ENCODE measurements at regions not wholly inside any gene's neighbourhood (a gene's known extent, or its start where the extent isn't known, plus 50 kb on each side); places are given as distances from the start of the nearest gene placed in this dataset.
"Not testable (repeated sequence)": the region's sequence is repeated elsewhere in the genome, so short reads cannot be mapped to it uniquely, and the experiment has no call there.

DNA sequence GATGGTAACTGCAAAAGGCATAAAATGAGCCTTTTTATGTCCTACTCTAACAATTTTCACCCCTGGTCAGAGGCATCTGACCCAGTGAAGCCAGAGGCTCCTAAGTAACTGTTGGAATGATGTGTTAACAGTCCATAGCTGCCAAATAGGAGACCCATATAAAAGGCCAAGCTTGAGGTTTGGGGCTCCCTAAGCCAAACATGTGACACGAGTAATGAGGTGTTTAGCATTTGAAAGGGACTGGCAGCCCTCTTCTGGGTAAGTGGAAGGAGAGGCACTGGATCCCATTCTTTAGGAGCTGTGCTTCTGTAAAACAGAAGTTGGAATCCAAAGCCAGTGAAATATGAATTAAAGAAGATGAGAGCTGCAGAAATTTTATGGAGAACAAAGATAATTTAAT is 100.6 kb upstream of the PNPLA4 start:
- DNase-seq (ENCODE audit: low read depth, low spot score) = no peak

DNA sequence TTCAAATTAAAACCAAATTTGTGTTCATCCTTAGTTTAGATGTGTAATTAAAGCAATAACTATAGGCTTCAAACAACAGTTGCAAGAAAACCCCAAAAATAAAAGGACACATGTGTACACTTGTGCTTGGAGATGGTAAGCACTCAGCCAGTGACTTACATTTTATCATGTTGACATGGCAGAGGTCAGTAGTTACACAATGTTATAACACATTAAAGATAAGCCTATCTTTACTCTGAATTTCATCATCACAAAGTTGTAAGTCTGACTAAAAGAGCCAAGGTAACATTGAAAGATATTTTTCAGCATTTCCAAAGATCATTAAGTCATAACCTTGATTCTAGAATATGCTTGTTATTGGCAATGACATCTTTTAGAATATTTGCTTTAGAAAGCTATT is 98.5 kb upstream of the PNPLA4 start:
- DNase-seq (ENCODE audit: low read depth, low spot score) = no peak

DNA sequence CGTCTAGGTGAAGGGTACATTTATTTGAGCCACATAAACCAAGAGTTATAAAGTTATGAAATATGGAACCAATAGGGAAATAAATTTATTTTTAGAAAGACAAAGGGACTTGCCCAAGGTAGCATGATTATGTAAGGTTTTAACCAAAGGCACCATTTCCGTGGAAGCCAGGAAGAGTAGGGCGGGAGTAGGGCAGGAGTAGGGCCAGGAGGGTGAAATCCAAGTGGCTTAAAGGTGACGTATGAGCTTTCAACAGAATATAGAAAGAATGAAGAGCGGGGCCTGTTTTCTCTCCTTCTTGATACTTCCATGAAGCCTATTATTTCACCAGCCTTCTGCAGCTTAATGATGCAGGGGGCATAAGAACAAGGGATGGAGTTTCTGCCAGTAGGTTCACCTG is 91.7 kb upstream of the PNPLA4 start:
- no peak for DNase-seq (ENCODE audit: low read depth, low spot score)

DNA sequence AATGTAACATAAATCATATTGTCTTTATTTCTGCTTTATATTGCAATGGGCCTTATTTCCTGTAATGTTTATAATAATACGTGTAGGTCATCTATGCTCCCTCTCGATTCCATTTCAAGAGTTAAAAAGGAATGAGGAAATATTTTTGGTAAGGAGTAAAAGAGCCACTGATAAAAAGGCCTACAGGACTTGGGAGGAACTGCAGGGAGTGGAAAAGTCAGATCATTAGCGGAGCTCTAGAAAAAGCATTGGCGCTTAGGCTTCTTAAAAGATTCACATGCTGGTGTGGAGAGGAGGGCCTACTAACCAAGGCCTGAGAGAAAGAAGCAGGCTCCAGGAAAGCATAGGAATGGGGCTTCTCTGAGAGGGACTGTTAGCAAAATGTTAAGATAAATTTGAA is 82.9 kb upstream of the PNPLA4 start:
- DNase-seq (ENCODE audit: low read depth, low spot score) = peak; percentile 18

DNA sequence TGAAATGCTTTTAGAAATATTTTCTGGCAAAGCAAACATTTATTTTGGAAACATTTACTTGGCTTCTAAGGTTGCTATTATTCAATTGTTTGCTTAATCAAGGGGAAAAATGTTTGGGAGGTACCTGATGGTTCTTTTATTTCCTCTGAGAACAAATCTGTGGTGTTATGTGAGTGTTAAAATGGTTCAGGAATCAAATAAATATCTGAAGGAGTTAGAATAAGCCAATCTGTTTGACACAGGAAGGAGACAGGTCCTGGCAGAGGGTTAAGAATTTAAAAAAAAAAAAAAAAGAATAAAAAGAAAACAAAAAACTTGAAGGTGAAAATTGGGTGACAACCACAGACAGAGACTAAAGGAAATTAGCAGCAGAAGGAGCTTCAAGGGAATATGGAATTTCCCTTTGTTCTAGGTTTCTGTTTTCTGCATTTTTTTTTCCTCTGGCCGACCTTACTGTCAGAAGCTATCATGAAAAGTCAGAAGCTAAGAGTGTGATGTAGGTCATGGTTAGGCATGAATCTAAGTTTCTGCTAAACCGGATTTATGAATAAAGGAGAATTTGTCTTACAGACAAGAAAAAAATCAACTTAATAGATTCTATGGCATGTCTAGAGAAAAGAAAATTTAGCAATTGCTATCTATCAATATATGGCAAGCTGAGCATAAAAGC is 78.6 kb upstream of the PNPLA4 start:
- DNase-seq (ENCODE audit: low read depth, low spot score) = no peak

DNA sequence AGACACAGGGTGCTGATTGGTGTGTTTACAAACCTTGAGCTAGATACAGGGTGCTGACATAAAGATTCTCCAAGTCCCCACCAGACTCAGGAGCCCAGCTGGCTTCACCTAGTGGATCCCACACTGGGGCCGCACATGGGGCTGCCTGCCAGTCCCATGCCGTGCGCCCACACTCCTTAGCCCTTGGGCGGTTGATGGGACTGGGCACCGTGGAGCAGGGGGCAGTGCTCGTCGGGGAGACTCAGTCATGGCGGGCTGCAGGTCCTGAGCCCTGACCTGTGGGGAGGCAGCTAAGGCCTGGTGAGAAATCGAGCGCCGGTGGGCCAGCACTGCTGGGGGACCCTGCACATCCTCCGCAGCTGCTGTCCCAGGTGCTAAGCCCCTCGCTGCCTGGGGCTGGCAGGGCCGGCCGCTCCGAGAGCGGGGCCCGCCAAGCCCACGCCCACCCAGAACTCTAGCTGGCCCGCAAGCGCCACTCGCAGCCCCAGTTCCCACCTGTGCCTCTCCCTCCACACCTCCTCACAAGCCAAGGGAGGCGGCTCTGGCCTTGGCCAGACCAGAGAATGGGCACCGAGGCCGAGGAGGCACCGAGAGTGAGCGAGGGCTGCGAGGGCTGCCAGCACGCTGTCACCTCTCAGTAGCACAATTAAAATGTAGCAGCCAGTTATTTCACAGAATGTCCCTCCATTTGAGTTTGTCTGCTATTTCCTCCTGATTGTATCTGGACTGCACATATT is 76.1 kb upstream of the PNPLA4 start:
- no peak for DNase-seq (ENCODE audit: low read depth, low spot score)

DNA sequence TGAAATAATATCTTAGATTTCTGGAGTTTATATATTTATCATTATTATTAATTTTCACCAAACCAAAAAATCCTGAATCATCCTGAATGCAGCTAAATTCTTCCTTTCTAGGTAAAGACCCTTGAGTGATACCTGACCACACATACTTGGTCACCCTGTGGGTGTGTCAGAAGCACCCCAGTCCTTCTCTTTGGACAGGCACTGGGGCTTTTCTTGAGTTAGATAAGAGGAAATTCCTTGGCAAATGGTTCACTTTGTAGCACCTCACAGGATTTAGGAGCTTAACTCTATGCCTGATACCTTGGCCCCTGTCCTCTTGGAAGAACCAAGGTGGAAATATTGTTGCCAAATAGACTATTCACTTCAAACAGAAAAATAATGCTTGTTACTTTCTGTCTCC is 69.6 kb upstream of the PNPLA4 start:
- no peak for DNase-seq (ENCODE audit: low read depth, low spot score)

DNA sequence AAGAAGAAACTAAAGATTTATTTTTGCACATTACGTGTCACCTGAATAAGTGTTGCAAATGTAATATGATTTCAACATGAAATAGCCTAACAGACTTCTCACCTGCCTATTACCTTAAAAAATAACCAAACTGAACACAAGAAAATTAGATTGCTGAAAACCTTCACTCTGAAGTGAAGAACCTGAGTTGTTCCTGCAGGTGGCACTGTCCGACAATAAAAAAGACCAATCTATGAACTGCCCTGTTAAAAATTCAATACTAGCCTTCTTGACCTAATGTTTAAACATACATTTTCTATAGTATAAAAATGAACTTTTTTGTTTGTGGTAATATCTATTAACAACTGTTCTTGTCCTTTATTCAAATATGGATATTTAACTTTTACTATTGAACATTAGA is 69.2 kb upstream of the PNPLA4 start:
- peak; percentile 31 for DNase-seq (ENCODE audit: low read depth, low spot score)

DNA sequence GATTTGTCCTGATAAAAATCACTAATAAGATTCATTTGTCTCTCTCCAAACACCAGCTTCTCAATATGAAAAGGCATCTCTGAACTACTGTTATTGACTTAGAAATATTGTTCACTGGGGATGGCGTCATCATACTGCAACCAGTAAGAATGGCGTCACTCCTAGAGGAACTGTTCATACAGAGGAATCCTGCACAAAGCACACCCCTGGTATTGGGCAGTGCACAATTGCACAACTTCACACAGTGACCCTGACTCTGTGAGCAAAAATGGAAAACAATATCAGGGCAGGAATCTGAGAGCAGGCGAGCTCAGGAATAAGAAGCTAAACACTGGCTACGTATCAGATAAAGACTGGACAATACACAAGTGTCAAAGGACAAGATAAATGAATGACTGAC is 66.7 kb upstream of the PNPLA4 start:
- no peak for DNase-seq (ENCODE audit: low read depth, low spot score)

DNA sequence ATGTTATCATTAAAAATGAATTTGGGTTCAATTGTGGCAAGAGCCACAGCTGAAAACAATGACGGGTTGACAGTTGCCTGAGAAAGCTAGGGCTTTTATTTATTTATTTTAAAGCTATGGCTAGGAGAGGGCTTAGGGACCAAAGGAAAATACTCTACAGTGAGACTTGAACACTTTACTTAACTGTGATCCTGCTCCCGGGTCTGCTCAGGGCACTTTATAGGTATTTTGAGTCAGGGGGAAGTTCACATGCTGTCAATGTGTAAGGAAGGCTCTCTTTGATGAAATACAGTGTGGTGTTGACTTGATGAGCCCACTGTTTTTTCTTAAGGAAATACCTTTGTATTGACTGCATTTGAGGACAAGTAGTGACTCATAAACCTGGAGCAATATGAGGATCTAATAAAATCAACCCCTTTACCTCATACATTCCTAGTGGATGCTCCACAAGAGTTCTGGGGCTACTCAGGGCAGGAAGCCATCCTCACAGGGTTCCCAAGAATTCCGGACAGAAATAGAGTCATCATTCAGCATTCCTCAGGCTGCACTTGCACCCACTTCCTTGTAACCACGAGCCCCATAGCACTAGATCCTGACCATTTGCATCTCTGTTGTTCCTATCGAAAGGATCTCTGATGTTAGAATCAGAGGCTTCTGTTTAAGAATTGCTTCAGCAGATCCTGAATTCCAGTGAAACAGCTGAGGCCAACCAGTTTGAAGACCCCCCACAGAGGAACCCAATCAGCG is 61.0 kb upstream of the PNPLA4 start:
- not testable (repeated sequence) for DNase-seq (ENCODE audit: low read depth, low spot score)

DNA sequence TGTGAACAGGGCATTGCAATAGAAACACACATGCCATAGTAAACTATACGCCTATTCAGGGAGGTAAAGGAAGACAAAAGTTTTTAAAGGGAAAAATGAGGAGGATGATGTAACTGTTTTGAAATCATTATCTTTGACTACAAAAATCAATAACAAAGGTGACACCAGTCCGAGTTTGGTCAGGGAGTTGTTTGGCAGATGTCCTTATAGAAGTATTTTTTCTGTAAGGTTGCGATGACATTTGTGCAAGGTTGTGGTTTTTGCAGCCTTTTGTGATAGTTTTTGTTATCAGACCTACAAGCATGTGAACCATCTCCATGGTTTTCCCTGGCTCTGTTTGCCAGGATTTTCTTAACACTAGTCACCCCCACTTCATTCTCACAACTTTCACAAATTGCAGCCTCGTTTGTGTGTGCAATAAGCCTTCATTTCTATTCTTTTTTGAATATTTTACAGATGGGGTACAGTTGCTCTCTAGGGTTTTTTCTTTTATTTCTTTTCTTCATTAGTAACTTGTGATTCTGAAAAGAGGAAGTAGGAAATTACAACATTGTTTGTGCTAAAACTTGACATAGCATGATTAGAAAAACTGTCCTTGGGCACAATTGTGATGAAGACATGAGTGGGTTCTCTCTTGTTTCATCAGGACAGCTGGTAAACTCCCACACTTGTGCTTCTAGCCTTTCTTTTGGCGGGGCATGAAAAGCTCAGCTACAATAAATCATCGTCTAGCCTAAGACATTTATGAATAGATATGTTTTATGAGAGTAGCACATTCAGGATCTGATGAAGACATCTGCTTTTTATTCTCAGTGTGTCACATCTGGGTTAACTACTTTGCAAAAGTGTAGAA is 60.2 kb upstream of the PNPLA4 start:
- DNase-seq (ENCODE audit: low read depth, low spot score) = no peak

DNA sequence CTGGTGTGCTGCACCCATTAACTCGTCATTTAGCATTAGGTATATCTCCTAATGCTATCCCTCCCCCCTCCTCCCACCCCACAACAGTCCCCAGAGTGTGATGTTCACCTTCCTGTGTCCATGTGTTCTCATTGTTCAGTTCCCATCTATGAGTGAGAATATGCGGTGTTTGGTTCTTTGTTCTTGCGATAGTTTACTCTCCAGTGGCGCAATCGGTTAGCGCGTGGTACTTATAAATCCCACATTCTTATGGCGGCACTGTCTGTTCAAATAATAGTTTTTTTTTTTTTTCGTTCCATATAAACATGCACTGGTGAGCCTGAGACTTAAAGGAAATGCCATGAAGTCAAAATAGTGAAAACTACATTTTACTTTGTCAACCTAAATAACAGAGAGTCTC is 59.5 kb upstream of the PNPLA4 start:
- not testable (repeated sequence) for DNase-seq (ENCODE audit: low read depth, low spot score)

DNA sequence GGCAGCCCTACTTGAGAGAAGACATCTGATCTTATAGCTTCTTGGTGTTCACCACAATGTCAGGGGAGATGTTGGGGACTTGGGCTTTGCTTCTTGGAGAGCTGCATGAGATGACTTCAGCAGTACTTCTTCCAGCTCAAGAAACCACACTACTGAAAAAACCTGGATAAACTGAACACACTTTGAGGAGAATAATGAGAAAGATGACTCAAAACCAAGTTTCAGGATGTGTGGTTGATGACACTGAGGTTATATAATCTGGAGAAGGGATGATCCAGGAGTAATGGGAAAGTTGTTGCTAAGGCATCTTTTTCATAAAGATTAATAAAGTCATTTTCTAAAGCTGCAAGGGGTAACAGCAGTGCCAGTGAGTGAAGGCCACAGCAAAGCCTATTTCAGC is 58.4 kb upstream of the PNPLA4 start:
- DNase-seq (ENCODE audit: low read depth, low spot score) = no peak

DNA sequence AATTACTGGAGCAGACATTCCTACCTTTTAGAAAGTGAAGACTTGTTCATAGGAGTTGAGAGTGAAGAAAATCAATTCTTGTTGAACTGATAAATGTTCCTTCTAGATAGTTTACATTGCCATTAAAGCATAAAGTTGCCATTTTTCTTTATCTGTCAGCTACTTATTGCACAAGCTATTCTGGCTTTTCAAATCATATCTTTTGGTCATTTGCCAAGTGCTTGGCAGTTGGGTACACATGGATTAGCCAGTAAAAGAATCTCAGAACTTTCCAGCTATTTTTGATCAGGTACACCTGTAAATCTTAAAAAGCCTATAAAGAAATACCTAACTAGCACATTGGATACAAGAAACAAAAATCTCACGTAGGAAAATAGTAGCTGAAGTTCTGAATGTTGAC is 56.4 kb upstream of the PNPLA4 start:
- DNase-seq (ENCODE audit: low read depth, low spot score) = no peak
